ENCODE measurements at regions not wholly inside any gene's neighbourhood (a gene's known extent, or its start where the extent isn't known, plus 50 kb on each side); places are given as distances from the start of the nearest gene placed in this dataset.

GRCh38 chrX:134727363-134727762 is 69.1 kb upstream of the PLAC1 start:
- H3K27ac ChIP-seq = no peak overlapping the region
- intact Hi-C loops (cut with DNase I; ENCODE audit: low total_unique reads) = no loop called here
- H3K4me1 ChIP-seq = no peaks in the 10 kb centered on the region
- TF ChIP-seq CTCF (IDR thresholded peaks at IDR 0.05) = no peak
- TF ChIP-seq POLR2AphosphoS5 (IDR thresholded peaks at IDR 0.05) = no peak
- no peak for TF ChIP-seq POLR2A (IDR thresholded peaks at IDR 0.05)
- H3K36me3 ChIP-seq = no peaks in the 10 kb centered on the region
- H3K27me3 ChIP-seq = peaks cover 0 to 37% of the 10 kb centered on the region in 2 donors
- H3K4me3 ChIP-seq = no peak overlapping the region
- no peaks in the 10 kb centered on the region for H3K9me3 ChIP-seq
- DNase-seq (ENCODE audit: low spot score in 2 of 2) = no peak

GRCh38 chrX:134725103-134725690 is 66.9 kb upstream of the PLAC1 start:
- no peak overlapping the region for H3K27ac ChIP-seq
- H3K27me3 ChIP-seq = peaks cover 0 to 21% of the 10 kb centered on the region in 2 donors
- H3K4me3 ChIP-seq = no peak overlapping the region
- no peak for DNase-seq (ENCODE audit: low spot score in 2 of 2)
- TF ChIP-seq POLR2AphosphoS5 (IDR thresholded peaks at IDR 0.05) (no peak), POLR2A (IDR thresholded peaks at IDR 0.05) (no peak), CTCF (IDR thresholded peaks at IDR 0.05) (no peak)
- H3K36me3 ChIP-seq = no peaks in the 10 kb centered on the region
- no peaks in the 10 kb centered on the region for H3K9me3 ChIP-seq
- intact Hi-C loops (cut with DNase I; ENCODE audit: low total_unique reads) = no loop called here
- H3K4me1 ChIP-seq = no peaks in the 10 kb centered on the region

- Histone ChIP-seq H3K4me1 (no peaks in the 10 kb centered on the region), H3K9me3 (no peaks in the 10 kb centered on the region), H3K4me3 (no peak overlapping the region), H3K27ac (no peak overlapping the region), H3K27me3 (peaks cover 0 to 13% of the 10 kb centered on the region in 2 donors), H3K36me3 (no peaks in the 10 kb centered on the region)
- intact Hi-C loops (cut with DNase I; ENCODE audit: low total_unique reads) = no loop called here
- TF ChIP-seq POLR2A (IDR thresholded peaks at IDR 0.05) (no peak), POLR2AphosphoS5 (IDR thresholded peaks at IDR 0.05) (no peak)
- DNase-seq (ENCODE audit: low spot score in 2 of 2) = no peak
Measured at GRCh38 chrX:134721766-134722532, 63.7 kb upstream of the PLAC1 start.

- H3K9me3 ChIP-seq = no peaks in the 10 kb centered on the region
- no peaks in the 10 kb centered on the region for H3K36me3 ChIP-seq
- DNase-seq (ENCODE audit: low spot score in 2 of 2) = no peak
- no peak overlapping the region for H3K27ac ChIP-seq
- no peak overlapping the region for H3K4me3 ChIP-seq
- no peaks in the 10 kb centered on the region for H3K4me1 ChIP-seq
- peaks cover 0 to 24% of the 10 kb centered on the region in 2 donors for H3K27me3 ChIP-seq
- TF ChIP-seq POLR2A (IDR thresholded peaks at IDR 0.05) (no peak), POLR2AphosphoS5 (IDR thresholded peaks at IDR 0.05) (no peak), CTCF (IDR thresholded peaks at IDR 0.05) (no peak)
- intact Hi-C loops (cut with DNase I; ENCODE audit: low total_unique reads) = no loop called here
Measured at GRCh38 chrX:134718966-134719317, 60.7 kb upstream of the PLAC1 start.

GRCh38 chrX:134718105-134718965 is 60.1 kb upstream of the PLAC1 start:
- Histone ChIP-seq H3K27me3 (peaks cover 0 to 29% of the 10 kb centered on the region in 2 donors), H3K9me3 (no peaks in the 10 kb centered on the region), H3K36me3 (no peaks in the 10 kb centered on the region), H3K4me1 (no peaks in the 10 kb centered on the region), H3K4me3 (no peak overlapping the region), H3K27ac (no peak overlapping the region)
- intact Hi-C loops (cut with DNase I; ENCODE audit: low total_unique reads) = no loop called here
- no peak for TF ChIP-seq CTCF (IDR thresholded peaks at IDR 0.05)
- no peak for TF ChIP-seq POLR2AphosphoS5 (IDR thresholded peaks at IDR 0.05)
- TF ChIP-seq POLR2A (IDR thresholded peaks at IDR 0.05) = no peak
- DNase-seq (ENCODE audit: low spot score in 2 of 2) = peak in 1 of 2 donors; percentile 20

Data from breast epithelium (tissue), 4 donors.